GM19043 (cell line): ENCODE measurements at regions not wholly inside any gene's neighbourhood (a gene's known extent, or its start where the extent isn't known, plus 50 kb on each side); places are given as distances from the start of the nearest gene placed in this dataset.

ENCODE experiments used
- ATAC-seq: cut with Tn5 transposase; IDR thresholded peaks from one replicate; pipeline ENCODE4 v1.9.1; 2021; ENCODE audit warnings: low read depth; ENCODE audit not compliant: unreplicated experiment

- no peak for ATAC-seq
These were observed 99.8 kb upstream of the YPEL5 start for GRCh38 chr2:30046979-30047378.

DNA sequence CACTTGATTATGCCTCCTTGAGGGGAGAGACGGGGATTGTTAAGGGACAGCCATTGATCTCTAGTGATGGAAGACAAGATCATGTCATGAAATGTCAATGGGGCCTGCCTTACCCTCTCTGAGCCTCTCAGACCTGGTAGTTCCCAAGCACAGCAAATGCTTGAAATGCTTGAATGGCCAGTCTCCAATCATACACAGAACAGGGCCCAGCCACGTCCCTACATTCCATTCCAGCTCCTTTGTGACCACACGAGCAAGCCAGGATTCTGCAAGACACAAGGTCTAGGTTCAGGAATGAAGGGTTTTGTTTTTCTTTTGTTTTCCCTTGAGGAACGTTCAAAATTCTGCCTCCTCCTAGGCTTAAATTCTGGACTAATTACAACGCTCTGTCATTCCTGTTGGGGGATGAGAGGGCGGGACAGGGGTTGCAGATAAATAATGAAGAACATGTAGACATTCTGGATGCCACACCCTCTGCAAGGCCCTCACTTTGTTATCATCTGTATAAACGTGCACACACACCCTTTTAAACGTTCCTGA, 98.1 kb upstream of the YPEL5 start:
- no peak for ATAC-seq

DNA sequence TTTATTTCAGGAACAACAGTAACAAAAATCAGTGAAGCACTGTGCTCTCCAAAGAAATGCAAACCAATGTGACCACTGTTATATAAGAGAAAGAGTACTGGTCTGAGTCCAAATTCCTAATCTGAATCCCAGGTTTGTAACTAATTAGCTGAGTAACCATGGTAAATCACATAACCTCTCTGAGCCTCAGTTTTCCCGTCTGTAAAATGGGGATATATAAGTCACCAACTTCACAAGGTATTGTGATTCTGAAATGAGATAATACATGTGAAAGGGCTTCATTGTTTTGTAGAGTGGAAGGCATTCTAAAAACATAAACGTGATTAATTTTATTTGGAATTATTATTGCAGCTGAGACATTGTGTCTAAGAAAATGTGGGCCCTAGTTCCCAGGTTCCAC, 91.3 kb upstream of the YPEL5 start:
- no peak for ATAC-seq

- ATAC-seq = no peak
These were observed 86.2 kb upstream of the YPEL5 start for GRCh38 chr2:30060562-30060961.

GRCh38 chr2:30068067-30068466, 78.7 kb upstream of the YPEL5 start:
- ATAC-seq = no peak

DNA sequence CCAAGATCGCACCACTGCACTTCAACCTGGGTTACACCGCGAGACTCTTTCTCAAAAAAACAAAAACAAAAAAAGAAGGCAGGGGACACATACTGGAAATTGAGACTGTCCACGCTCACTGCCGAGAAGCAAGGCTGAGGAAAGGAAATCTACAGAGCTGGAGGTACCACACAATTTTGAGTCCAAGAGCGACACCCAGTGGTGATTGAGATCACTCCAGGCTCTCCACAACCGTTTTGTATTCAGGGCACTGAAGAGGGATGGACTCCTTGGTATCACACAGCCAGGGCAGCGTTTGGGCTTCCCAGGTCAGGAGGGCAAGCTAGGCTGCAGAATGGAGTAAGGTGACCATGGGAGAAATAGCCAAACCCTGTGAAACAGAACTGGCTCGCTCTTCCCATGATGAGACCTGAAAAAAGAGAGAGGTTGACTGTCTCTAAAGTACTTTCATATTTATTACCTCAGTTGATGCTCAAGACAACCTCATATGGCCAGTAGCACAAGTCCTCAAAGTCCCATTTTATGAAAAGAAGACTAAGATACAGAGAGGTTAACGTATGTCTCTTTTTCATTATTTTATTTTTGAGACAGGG, 74.5 kb upstream of the YPEL5 start:
- ATAC-seq = no peak

DNA sequence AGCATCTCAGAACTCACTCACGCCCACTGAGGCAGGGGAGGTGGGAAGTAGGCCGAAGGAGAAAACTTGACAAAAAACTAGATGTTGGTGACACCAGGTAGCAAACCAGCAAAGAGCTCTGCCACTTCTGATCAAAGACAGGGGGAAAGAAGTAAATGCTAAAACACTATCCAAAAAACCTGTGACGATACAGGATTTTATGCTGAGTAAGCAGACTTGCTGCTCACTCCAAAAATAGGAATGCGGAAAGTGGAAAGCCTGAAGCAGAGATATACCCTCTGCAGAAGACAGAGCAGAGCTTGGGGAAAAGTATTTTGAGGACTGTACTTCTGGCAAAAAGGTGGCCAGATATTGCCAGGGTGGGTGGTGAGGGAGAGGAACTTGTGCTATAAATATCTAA, 73.3 kb upstream of the YPEL5 start:
- ATAC-seq = no peak

DNA sequence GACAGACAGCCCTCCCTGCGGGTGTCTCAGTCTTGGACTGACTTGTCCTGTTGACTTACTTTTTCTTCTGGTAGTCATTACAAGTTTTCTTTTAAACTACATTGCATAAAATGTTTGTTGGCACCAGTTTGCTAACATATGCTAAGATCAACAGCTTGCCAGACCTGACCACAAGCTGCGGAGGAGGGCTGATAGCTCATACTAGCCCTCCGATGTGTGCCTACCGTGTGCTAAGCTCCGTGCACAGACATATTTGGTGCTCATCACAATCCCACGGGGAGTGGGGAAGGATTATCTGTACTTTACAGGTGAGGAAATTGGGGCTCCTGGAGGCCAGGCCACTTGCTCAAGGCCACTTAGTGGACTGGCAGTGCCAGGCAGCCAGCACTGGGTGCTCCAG, 72.8 kb upstream of the YPEL5 start:
- ATAC-seq = no peak

DNA sequence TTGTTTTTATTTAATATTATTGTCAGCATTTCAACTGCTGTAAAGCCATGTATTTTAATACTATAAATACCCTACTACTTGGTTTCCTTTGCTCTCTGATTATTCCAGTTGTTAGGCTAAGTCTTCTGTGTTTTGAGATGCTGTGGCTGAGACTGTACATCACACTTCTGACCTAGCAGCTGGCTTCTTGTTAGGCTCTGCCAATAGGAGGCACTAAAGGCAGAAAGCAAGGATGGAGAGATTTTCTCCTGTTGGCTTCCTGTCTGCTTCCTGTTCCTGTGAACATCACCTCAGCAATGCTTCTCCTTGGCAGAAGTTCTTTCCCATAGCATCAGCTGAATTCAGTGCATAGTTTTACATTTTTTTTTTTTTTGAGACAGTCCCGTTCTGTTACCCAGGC, 68.3 kb upstream of the YPEL5 start:
- no peak for ATAC-seq

- no peak for ATAC-seq
These were observed 61.9 kb upstream of the YPEL5 start for GRCh38 chr2:30084915-30085314.

- no peak for ATAC-seq
These were observed 57.6 kb upstream of the YPEL5 start for GRCh38 chr2:30089171-30089570.

DNA sequence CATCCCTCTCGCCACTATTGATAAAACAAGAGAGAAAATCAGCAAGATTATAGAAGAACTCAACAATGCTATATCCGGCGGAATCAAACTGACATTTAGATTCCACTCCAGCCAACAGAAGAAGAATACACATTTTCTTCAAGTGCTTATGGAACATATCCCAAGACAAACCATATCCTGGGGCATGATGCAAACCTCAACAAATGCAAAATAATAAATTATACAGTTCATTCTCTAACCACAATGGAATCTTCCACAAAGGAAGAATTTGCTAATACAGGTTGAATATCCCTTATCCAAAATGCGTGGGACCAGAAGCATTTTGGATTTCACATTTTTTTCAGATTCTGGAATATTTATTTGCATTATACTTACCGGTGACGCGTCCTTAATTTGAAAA, 51.4 kb upstream of the YPEL5 start:
- no peak for ATAC-seq

GRCh38 chr2:30096451-30096850, 50.4 kb upstream of the YPEL5 start:
- ATAC-seq = no peak
